ENCODE measurements at regions not wholly inside any gene's neighbourhood (a gene's known extent, or its start where the extent isn't known, plus 50 kb on each side); places are given as distances from the start of the nearest gene placed in this dataset.

DNA sequence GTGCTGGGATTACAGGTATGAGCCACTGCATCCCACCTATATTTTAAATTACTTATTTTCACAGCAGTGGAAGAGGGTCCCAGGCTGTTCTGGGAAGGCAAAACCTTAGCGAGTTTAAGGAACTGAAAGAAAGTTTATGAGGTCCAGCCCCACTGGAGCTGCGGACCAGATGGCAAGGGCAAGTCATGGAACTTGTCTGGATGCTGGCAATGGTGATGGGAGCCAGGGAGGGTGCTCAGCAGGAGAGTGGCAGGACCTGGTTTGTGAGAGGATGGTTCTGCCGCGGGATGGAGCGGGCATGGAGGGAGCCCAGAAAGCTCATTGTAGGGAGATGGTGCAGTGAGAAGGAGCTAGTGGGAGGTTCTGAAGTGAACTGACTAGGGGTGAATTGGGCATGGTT lies 50.6 kb upstream of the SLC45A1 start:
- no peak for DNase-seq

DNA sequence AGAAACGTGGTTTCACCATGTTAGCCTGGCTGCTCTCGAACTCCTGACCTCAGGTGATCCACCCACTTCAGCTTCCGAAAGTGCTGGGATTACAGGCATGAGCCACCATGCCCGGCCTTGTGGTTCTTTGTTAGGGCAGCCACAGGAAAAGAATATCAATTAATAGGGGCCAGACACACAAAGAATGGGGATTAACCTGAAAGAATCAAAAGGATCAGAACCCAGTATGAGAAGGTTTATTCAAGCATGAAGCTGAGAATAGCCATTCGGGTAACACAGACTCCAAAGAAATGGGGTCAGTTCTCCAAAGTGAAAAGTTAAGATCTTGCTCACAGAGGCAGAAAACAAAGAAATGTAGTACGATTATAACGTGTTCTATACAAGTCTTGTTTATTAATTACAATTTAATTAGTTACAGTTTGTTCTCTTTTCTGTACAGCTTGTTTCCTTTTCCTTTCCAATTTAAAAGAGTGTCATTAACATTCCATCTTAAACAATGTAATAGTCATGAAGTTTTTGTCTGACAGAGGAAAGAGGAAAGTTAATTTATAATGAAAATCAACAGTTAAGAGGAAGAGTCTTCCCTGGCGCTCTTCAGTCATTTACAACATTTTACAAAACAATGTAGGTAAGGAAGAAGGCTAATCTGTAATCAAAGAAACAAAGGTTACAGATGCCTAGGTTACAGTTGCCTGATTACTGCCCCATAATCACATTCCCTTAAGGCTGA lies 51.3 kb upstream of the SLC45A1 start:
- DNase-seq, result no peak

DNA sequence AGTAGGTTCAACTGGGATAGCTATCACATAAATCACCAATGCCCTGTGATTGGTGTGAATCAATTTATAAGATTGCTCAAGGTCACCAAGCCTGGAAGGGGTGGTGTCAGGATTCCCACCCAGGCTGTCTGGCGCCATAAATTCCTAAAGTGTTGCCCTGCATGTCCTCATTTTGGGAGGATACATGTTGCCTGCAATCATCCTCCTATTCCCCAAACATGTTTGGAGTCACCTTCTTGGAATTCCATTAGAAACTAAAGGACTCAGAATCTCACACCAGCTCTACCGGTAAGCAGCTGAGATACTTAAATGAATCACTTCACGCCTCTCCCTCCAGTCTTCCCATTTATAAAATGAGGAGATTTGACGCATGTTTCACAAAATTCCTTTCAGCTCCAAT lies 54.1 kb upstream of the SLC45A1 start:
- no peak for DNase-seq

DNA sequence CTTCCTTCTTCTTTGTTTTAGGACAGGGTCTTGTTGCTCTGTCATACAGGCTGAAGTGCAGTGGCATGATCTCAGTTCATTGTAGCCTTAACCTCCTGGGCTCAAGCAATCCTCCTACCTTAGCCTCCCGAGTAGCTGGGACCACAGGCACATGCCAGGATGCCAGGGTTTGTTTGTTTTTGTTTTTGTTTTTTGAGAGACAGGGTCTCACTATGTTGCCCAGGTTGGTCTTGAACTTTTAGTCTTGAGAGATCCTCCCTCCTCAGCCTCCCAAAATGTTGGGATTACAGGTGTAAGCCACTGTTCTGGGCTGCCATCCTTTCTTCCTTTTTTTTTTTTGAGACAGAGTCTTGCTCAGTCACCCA lies 56.5 kb upstream of the SLC45A1 start:
- no peak for DNase-seq

DNA sequence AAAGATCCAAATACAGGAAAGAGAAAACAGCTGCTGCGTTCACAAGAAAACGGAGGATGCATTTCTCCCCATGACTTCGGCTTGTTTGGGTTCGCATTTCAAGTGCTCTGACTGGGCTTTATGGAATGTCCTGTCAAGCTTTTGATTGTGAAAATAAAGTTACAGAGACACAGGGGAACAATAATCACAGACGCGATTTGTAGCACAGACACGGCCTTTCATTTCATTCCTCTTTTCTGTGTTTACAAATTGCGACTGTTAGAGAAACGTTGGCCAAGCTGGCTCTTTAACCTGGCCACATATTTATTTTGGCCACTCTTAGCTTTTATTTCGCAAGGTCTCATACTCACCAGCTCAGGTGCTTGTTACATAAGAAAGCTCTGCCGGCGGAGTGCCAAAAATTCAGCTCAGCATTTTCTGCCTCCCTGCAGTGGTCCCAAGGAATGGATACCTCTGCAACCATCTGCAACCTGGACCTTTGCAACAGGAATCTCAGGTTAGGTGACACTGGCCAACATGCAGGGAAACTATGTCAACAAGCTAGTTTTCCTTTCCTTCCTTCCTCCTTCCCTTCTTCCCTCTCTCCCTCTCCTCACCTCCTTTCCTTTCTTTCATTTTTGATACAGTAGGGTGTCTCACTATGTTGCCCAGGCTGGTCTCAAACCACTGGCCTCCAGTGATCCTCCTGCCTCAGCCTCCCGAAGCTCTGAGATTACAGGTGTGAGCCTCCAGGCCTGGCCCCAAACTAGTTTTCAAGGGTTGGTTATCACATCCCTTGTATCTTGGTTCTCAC lies 58.2 kb upstream of the SLC45A1 start:
- DNase-seq, result no peak

DNA sequence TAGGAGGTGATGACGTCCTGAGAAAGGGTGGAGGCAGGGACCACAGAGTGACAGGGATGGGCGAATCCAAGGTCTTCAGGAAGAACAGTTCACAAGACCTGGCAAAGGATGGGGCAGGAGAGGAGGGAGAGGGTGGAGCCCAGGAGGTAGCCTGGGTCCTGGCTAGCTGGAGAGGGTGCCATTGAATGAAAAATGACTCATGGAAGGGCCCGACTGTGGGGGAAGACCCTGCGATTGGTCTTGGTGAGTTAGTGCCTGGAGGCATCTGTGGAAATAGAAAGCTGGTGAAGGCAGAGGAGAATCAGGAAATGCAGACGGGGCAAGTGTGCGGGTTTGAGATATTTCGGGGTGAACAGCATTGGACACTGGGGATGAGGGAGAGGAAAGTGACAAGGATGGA lies 60.3 kb upstream of the SLC45A1 start:
- DNase-seq, result no peak

DNA sequence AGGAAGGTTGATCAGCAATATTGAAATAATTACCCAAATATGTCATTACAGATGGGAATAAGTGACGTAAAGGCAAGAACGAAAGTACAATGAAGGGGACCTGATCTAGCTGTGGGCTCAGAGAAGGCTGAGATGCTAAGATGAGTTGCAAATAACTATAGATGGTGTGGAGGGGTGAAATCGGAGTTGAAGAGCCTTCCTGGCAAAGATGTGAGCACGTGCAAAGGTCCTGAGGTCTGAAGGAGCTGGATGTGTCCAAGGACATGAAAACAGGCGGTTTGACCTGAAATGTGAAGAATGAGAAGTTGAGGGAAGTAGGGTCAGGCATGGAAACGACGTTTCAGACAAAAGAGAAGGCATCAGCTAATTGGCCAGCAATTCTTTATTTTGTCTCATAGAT lies 61.6 kb upstream of the SLC45A1 start:
- DNase-seq, result no peak

DNA sequence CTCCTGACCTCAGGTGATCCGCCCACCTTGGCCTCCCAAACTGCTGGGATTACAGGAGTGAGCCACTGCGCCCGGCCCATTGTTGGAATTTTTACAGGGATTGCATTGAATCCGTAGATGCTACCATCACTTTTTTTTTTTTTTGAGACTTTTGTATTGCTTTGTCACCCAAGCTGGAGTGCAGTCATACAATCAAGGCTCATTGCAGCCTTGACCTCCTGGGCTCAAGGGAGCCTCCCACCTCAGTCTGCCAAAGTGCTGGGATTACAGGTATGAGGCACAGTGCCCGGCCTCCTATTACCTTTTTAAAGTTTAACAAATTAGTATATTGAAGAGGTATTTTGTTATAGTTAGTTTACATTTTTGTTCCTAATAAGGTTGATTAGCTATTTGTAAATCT lies 62.2 kb upstream of the SLC45A1 start:
- DNase-seq, result no peak

DNA sequence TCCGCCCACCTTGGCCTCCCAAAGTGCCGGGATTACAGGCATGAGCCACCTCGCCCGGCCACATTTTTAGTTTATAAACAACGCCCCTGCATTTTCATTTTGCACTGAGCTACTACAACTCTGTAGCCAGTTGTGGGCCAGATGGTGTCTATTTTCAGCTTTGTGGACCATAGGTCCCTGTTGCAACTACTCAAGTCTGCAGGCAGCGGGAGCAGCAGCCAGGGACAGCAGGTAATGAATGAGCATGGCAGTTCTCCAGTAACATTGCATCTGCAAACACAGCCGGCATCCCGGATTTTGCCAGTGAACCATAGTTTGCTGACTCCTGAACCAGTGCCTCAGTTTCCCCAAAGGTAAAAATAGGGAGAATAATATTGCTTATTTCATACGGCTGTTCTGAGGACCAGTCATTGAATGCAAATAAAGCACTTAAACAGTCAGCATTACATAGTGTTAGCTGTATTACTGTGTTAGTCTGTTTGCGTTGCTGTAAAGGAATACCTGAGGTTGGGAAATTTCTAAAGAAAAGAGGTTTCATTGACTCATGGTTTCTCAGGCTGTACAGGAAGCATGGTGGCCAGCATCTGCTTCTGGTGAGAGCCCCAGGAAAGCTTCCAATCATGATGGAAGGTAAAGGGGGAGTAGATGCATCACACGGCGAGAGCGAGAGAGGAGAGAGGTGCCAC lies 65.5 kb upstream of the SLC45A1 start:
- DNase-seq, result no peak

DNA sequence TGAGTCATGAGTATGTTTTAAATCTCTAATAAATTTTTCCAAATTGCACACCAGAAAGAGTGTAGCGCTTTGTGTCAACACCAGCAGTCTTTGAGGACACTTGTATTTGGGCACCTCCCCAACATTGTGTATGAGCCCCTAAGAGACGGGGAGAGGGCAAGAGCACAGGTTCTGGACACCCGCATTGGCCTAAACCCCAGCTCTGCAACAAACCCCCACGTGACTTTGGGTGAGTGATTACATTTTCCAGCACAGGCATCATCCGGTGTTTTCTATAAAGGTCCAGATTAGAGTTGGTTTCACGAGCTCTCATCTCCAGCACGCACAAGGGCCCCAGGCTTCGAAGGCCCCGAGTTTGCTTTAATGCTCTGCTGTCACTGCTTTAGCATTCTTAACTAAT lies 66.3 kb upstream of the SLC45A1 start:
- DNase-seq, result no peak

DNA sequence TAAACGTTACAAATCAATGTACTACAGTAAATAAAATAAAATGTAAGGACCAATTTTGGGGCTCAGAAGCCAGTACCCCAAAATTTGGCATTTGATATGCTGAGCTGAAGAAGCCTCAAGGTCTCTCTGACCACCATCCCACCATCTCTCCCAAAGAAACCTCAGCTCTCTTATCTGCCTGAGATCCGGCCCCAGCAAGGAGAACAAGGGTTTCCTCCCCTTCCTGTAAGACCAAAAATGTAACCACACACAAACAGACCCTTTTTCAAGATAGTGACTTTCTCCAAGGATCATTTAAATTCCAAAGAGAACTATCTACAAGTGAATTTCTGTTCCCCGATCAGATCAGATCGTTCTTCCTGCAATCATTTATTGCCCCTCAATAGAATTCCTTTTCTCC lies 68.1 kb upstream of the SLC45A1 start:
- peak in 1 of 2 donors; percentile 1 for DNase-seq

DNA sequence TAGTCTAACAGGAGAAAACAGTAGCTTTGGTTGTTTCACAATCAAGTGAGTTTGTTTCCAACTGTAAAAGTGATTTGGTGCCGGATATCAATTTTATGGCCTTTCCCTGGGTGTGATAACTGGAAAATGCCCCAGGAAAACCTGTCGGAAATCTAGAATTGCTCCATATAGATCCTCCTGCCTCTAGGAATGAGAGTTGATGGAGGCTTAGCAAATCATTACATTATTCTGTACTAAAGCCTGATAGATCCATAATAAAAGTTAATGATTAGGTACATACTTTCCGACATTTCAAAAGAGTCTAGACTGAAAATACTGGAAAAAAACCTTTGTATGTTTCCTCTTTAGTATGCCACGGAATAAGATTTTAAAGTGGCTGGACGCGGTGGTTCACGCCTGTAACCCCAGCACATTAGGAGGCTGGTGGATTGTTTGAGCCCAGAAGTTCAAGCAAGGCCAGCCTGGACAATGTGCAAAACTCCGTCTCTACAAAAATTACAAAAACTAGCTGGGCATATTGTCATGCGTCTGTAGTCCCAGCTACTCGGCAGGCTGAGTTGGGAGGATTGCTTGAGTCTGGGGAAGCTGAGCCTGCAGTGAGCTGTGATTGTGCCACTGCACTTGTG lies 70.0 kb upstream of the SLC45A1 start:
- no peak for DNase-seq

DNA sequence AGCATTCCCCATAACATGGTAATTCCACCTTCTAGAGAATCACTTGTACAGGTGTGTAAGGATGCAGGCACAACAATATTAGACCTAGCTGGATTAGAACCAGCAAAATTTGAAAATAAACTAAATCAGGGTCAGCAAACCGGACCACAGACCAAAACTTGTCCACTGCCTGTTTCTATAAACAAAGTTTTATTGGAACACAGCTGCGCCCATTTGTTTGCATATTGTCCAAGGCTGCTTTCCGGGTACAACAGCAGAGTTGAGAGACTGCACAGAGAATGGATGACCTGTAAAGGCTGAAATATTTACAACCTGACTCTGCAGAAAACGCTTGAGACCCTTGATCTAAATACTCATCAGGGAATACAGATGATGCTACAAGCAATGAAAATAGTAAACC lies 73.6 kb upstream of the SLC45A1 start:
- DNase-seq, result no peak

DNA sequence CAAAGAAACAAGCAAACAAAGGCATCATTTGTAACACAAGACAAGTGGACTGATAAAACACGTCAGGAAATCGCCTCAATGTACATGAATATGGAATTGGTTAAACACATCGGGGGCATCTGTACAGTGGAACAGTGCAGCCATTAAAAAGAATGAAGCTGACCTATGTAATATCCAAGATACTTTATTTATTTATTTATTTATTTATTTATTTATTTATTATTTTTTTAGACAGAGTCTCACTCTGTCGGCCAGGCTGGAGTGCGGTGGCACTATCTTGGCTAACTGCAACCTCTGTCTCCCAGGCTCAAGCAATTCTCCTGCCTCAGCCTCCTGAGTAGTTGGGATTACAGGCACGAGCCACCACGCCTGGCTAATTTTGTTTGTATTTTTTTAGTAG lies 75.4 kb upstream of the SLC45A1 start:
- DNase-seq, result no peak

DNA sequence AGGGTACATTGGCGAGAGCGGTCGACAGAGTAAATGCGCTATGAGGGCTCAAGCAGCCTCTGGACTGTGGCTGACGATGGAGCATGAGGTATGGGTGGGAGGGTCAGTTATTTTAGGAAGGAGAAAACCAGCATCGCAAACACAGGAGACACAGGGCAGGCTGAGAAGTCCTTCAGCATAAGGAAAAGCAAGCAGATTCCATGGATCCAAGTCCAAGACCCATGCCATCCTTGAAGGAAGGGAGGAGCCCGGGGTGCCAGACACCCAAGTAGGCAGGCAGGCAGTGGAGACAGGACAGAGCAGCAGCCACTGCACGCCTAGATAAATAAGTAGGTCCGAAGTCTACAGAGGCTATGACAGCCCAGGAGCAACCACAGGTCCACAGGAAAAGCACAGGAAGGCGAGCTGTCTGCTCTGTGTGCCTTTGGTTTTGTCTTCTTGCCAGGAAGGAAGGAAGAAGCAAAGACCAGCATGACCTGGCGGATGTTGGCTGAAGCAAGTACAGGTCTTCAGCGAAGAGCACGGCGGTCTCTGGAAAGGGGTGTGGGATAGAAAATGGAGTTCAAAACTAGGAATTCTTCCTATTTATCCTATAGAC lies 76.4 kb upstream of the SLC45A1 start:
- DNase-seq, result no peak

DNA sequence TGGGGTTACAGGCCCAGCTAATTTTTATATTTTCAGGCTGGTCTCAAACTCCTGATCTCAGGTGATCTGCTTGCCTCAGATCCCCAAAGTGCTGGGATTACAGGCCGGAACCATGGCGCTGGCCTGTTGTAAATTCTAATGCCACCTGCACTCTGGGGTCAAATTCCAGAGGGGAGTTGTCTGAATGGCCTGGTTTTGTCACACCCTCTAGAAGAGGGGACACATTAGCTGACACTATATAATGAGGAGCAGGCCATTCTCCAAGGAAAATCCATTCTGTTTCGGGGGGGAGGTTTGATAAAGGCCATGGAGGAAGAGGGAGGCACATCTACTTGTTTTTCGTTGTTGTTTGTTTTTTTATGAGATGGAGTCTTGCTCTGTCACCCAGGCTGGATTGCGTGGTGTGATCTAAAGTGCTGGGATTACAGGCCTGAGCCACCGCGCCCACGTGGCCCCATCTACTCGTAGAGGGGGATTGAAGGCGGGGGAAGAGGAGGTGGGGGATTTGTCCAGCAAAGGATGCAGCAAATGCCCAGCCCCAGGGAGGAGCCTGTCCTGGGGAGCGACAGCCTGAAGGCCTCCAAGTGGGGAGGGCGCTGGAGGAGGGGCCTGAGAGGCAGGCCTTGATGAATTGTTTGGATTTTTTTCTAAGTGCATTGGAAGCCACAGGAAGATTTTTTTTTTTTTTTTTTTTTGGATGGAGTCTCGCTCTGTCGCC lies 78.4 kb upstream of the SLC45A1 start:
- no peak for DNase-seq

DNA sequence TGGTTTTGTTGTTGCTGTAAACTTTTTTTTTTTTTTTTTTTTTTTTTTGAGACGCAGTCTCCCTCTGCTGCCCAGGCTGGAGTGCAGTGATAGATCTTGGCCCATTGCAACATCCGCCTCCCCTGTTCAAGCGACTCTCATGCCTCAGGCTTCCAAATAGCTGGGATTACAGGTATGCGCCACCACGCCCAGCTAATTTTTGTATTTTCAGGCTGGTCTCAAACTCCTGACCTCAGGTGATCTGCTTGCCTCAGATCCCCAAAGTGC lies 78.9 kb upstream of the SLC45A1 start:
- no peak for DNase-seq

DNA sequence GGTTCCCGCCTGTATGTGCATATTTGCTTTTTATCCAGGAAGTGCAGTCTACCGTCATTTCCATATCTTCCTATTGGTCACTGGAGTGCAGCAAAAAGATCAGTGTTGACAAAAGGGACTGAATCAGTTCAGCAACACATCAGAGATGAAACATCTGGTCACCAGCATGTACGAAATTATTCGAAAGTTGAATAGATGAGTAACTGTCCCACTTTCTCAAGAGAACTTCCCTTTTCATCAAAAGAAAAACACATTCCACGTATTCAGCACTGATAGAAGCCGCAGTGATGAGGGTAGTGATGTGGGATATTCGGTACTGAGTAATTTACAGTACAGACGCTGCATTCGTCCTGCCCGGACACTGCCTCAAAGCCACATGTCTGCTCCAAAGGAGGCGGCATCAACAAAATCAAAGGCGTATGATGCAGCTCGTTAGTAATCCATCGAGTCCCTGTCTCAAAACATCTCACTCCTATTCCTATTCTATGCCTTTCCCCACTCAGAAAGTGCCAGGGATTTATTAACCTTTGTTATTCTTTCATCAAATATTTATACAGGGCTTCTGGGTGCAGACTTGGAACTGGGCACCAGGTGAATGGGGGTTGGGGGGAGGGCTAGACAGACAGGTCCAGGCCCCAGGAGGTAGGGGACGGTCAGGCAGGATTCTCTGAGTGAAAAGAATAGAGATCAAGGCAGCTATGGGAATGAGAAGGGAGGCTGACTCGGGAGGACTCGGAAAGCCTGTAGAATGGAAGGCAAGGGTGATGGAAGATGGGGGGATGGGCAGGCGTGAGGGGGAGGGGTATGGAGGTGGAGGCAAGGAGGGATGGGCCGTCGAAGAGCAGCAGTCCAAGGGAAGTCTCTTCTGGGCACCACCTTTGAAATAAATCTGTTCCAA lies 79.5 kb upstream of the SLC45A1 start:
- DNase-seq, result no peak

DNA sequence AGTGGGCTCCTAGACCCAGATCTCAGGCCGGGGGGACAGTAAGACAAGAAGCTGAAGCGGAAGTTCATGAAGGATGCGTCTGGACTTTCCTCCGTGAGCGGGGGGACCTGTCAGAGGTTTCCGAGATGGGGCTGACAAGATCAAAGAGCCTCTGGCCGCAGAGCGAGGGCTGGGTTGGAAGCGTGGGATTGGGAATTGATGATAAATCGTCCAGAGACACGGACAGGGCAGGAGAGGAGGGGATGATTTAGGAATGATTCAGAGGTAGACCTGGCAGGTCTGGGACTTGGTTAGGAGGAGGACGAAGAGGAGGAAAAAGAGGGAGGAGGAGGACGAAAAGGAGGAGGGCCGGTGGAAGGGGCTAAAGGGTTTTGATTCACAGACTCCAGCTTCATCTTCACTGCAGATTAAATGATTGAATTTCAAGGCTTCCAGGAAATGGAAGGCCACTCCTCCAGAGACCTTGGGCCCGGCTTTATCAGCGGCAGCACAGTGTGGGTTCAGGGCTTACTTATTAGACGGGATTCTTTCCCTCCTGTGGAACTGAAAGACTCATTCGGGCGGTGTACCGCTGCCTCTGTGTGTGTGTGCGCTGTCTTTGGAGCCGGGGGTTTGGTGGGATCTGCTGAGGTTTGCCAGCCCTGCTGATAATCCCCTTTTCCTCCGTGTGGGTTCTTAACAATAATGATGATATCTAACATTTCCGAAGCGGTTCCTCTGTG lies 85.7 kb upstream of the SLC45A1 start:
- no peak for DNase-seq

DNA sequence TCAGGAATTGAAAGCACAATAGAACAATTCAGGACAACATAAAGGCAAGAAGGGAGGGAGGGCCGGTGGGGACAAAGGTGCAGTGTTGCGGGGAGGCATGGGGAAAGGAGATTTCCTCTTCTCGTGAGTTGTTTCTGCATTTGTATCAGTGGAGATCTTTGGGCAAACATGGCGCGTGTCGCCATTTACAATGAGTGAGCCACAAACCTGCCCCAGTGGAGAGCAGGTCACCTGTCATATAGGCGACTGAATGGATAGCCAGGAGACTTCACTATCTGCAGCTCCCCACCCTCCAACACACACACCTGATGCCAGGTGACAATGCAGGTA lies 87.7 kb upstream of the SLC45A1 start:
- DNase-seq, result no peak

DNA sequence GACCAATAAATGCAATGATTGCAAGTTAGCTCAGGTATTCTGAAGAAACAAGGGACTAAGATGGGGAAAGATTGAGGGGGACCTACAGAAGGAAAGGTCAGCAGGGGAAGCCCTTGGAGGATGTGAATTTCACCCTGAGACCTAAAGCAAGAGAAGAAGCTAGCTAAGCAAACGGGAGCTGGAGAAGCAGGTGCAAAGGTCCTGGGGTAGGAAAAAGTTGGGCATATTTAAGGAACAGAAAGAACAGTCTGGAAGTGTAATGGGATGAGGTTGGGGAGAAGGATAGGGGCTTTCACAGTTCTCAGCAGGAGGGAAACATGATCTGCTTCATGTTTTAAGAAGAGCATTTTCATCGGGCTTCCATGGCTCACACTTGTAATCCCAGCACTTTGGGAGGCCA lies 89.7 kb upstream of the SLC45A1 start:
- no peak for DNase-seq
